C4-2B (cell line): ENCODE measurements at regions not wholly inside any gene's neighbourhood (a gene's known extent, or its start where the extent isn't known, plus 50 kb on each side); places are given as distances from the start of the nearest gene placed in this dataset.

ENCODE experiments used
- ZFX ChIP-seq: fragments of 450-650 bp; IDR thresholded peaks from 2 replicates; pipeline ENCODE4 v1.6.1; 2017
- TF ChIP-seq, protein P1 (sequence below): fragments of 450-650 bp; conservative IDR thresholded peaks from 2 replicates; pipeline ENCODE4 v1.5.1; 2017; ENCODE audit warnings: mild to moderate bottlenecking

DNA sequence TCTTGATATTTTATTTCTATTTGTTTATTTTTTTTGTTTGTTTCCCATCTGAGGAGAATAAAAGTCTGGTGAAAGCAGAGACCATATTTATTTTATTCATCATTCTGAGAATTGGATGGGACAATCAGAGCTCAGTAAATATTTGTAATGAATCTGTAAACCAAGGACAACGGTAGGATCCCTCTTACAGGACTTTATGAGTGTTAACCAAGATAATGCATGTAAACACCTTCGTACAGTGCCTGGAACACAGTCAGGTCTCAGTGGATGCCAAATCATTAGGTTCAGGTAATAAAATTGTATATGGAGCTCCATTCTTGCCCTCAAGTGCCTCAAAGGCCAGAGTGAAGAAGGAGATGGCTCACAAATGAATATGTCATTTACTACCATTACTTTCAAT is 288.7 kb downstream of the PAX1 start:
- TF ChIP-seq, protein P1, sequence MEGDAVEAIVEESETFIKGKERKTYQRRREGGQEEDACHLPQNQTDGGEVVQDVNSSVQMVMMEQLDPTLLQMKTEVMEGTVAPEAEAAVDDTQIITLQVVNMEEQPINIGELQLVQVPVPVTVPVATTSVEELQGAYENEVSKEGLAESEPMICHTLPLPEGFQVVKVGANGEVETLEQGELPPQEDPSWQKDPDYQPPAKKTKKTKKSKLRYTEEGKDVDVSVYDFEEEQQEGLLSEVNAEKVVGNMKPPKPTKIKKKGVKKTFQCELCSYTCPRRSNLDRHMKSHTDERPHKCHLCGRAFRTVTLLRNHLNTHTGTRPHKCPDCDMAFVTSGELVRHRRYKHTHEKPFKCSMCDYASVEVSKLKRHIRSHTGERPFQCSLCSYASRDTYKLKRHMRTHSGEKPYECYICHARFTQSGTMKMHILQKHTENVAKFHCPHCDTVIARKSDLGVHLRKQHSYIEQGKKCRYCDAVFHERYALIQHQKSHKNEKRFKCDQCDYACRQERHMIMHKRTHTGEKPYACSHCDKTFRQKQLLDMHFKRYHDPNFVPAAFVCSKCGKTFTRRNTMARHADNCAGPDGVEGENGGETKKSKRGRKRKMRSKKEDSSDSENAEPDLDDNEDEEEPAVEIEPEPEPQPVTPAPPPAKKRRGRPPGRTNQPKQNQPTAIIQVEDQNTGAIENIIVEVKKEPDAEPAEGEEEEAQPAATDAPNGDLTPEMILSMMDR: no peak
- no peak for TF ChIP-seq ZFX
